ENCODE measurements at regions not wholly inside any gene's neighbourhood (a gene's known extent, or its start where the extent isn't known, plus 50 kb on each side); places are given as distances from the start of the nearest gene placed in this dataset.

DNA sequence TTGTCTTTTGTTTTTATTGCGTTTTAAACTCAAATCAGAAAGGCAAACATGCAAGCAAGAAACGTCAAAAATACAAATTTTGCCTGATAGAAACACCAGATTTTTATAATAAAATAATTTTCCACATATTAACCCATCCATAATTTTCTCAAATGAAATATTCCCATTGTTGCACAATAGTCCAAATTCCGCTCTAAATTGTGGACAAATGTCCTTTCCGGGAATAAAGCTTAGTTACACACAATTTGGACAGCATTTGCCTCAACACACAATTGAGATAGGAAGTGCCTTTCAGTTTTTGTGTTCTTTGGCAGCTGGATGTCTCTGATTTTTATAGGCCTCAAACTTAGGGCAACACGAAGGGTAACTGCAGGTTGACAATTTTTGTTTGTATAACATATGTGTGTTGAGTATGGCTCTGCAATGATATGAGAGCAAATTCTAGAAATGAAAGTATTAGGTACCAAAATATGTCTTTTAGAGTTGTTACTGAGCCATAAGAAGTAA is 105.8 kb downstream of the DIO2 start:
- no peak overlapping the region for H3K4ac ChIP-seq (ENCODE audit: low read depth in 1 of 2, low read length in 2 of 2)
- no peak overlapping the region for H2BK120ac ChIP-seq (ENCODE audit: low read depth, low read length)
- no peak overlapping the region for H4K8ac ChIP-seq (ENCODE audit: low read length)
- DNase-seq = no peak
- H3K9me3 ChIP-seq (ENCODE audit: control insufficient read depth, low read length) = no peaks in the 10 kb centered on the region
- WGBS = 72% methylated on average over 5 of the region's 5 CpGs
- no peak overlapping the region for H3K9ac ChIP-seq (ENCODE audit: low read length)
- H3K14ac ChIP-seq (ENCODE audit: low read length in 2 of 2) = no peak overlapping the region
- H3K27me3 ChIP-seq (ENCODE audit: control insufficient read depth in 1 of 2, insufficient read depth in 1 of 2, low read length in 2 of 2) = no peaks in the 10 kb centered on the region
- no peak overlapping the region for H3K27ac ChIP-seq (ENCODE audit: low read length, poor library complexity, severe bottlenecking)
- H4K91ac ChIP-seq (ENCODE audit: low read length) = no peak overlapping the region
- no peak overlapping the region for H3K23ac ChIP-seq (ENCODE audit: low read length in 2 of 2)
- no peak overlapping the region for H2BK12ac ChIP-seq (ENCODE audit: low read length in 2 of 2)
- H3K4me3 ChIP-seq (ENCODE audit: insufficient read depth in 1 of 2, low read depth in 1 of 2, low read length in 2 of 2) = no peak overlapping the region
- H3K18ac ChIP-seq (ENCODE audit: low read depth in 1 of 2, low read length in 2 of 2) = no peak overlapping the region
- H3K79me1 ChIP-seq (replicated peaks; ENCODE audit: low read length, poor library complexity, severe bottlenecking) = no peaks in the 10 kb centered on the region
- H3K36me3 ChIP-seq (ENCODE audit: control insufficient read depth in 1 of 2, insufficient read depth in 2 of 2, low read depth in 1 of 2, low read length in 2 of 2) = no peaks in the 10 kb centered on the region
- H2AK5ac ChIP-seq (ENCODE audit: low read length, severe bottlenecking) = no peak overlapping the region
- H3K4me1 ChIP-seq (ENCODE audit: control insufficient read depth, insufficient read depth, low read depth, low read length) = no peaks in the 10 kb centered on the region
- no peak overlapping the region for H2BK5ac ChIP-seq (ENCODE audit: low read depth, low read length, poor library complexity, severe bottlenecking)
- H3K4me2 ChIP-seq (ENCODE audit: low read length, poor library complexity, severe bottlenecking) = no peak overlapping the region
- H2BK15ac ChIP-seq (ENCODE audit: low read depth, poor library complexity, severe bottlenecking) = no peak overlapping the region
- H2AFZ ChIP-seq (ENCODE audit: low read depth, low read length) = no peak overlapping the region

DNA sequence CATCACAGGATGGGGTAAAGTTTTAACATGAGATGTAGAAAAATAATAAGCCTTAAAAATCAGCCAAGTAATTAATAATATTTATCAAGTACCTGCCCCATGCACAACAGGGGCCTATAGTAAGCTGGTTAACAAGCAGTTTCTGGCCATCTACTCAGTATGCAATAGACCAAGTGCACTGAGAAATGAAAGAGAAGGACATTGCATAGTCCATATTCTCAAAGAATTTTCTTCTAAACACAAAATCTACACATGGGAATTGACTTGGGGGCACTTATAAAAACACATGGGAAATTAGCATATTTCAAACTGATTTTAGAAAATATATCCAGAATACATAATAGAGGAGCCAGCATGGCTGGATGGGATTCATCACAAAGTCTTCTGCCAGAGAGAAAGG is 109.5 kb downstream of the DIO2 start:
- Histone ChIP-seq H3K27me3 (ENCODE audit: control insufficient read depth in 1 of 2, insufficient read depth in 1 of 2, low read length in 2 of 2) (no peaks in the 10 kb centered on the region), H3K14ac (ENCODE audit: low read length in 2 of 2) (no peak overlapping the region), H2AK5ac (ENCODE audit: low read length, severe bottlenecking) (no peak overlapping the region), H2AFZ (ENCODE audit: low read depth, low read length) (no peak overlapping the region), H3K36me3 (ENCODE audit: control insufficient read depth in 1 of 2, insufficient read depth in 2 of 2, low read depth in 1 of 2, low read length in 2 of 2) (no peaks in the 10 kb centered on the region), H2BK12ac (ENCODE audit: low read length in 2 of 2) (no peak overlapping the region), H4K8ac (ENCODE audit: low read length) (no peak overlapping the region), H4K91ac (ENCODE audit: low read length) (no peak overlapping the region), H3K27ac (ENCODE audit: low read length, poor library complexity, severe bottlenecking) (no peak overlapping the region), H3K4ac (ENCODE audit: low read depth in 1 of 2, low read length in 2 of 2) (no peak overlapping the region), H3K23ac (ENCODE audit: low read length in 2 of 2) (no peak overlapping the region), H3K79me1 (replicated peaks; ENCODE audit: low read length, poor library complexity, severe bottlenecking) (no peaks in the 10 kb centered on the region), H2BK15ac (ENCODE audit: low read depth, poor library complexity, severe bottlenecking) (no peak overlapping the region), H3K4me2 (ENCODE audit: low read length, poor library complexity, severe bottlenecking) (no peak overlapping the region), H3K4me3 (ENCODE audit: insufficient read depth in 1 of 2, low read depth in 1 of 2, low read length in 2 of 2) (no peak overlapping the region), H3K18ac (ENCODE audit: low read depth in 1 of 2, low read length in 2 of 2) (no peak overlapping the region), H2BK5ac (ENCODE audit: low read depth, low read length, poor library complexity, severe bottlenecking) (no peak overlapping the region), H3K4me1 (ENCODE audit: control insufficient read depth, insufficient read depth, low read depth, low read length) (no peaks in the 10 kb centered on the region), H2BK120ac (ENCODE audit: low read depth, low read length) (no peak overlapping the region), H3K9me3 (ENCODE audit: control insufficient read depth, low read length) (no peaks in the 10 kb centered on the region), H3K9ac (ENCODE audit: low read length) (no peak overlapping the region)
- DNase-seq = no peak

DNA sequence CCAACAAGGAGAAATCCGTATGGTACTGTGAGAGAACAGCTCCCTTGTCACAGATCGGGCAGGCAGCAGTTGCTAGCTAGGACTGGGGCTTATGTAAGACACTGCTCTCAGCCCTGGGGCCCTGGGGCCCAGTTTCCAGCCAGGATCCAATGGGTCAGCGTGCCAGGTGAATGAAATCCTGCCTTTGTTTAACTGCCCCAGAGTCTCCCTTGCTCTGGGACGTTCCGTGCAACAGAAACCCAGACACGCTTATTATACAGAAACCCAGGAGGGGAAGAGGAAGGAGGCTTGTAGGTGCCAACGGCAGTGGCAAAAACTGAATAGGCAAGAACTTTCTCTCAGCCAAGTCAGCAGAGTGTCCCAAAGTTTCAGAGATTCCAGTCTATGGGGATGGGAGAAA is 110.6 kb downstream of the DIO2 start:
- no peak for DNase-seq
- no peaks in the 10 kb centered on the region for H3K36me3 ChIP-seq (ENCODE audit: control insufficient read depth in 1 of 2, insufficient read depth in 2 of 2, low read depth in 1 of 2, low read length in 2 of 2)
- H3K27ac ChIP-seq (ENCODE audit: low read length, poor library complexity, severe bottlenecking) = no peak overlapping the region
- no peak overlapping the region for H2AFZ ChIP-seq (ENCODE audit: low read depth, low read length)
- H3K4me3 ChIP-seq (ENCODE audit: insufficient read depth in 1 of 2, low read depth in 1 of 2, low read length in 2 of 2) = no peak overlapping the region
- no peak overlapping the region for H3K18ac ChIP-seq (ENCODE audit: low read depth in 1 of 2, low read length in 2 of 2)
- 89% methylated on average over 6 of the region's 7 CpGs for WGBS
- H4K91ac ChIP-seq (ENCODE audit: low read length) = no peak overlapping the region
- no peak overlapping the region for H3K4me2 ChIP-seq (ENCODE audit: low read length, poor library complexity, severe bottlenecking)
- no peak overlapping the region for H3K4ac ChIP-seq (ENCODE audit: low read depth in 1 of 2, low read length in 2 of 2)
- no peak overlapping the region for H2AK5ac ChIP-seq (ENCODE audit: low read length, severe bottlenecking)
- no peak overlapping the region for H3K9ac ChIP-seq (ENCODE audit: low read length)
- H2BK12ac ChIP-seq (ENCODE audit: low read length in 2 of 2) = no peak overlapping the region
- no peak overlapping the region for H2BK5ac ChIP-seq (ENCODE audit: low read depth, low read length, poor library complexity, severe bottlenecking)
- no peaks in the 10 kb centered on the region for H3K27me3 ChIP-seq (ENCODE audit: control insufficient read depth in 1 of 2, insufficient read depth in 1 of 2, low read length in 2 of 2)
- no peak overlapping the region for H2BK120ac ChIP-seq (ENCODE audit: low read depth, low read length)
- no peak overlapping the region for H2BK15ac ChIP-seq (ENCODE audit: low read depth, poor library complexity, severe bottlenecking)
- no peak overlapping the region for H4K8ac ChIP-seq (ENCODE audit: low read length)
- H3K4me1 ChIP-seq (ENCODE audit: control insufficient read depth, insufficient read depth, low read depth, low read length) = no peaks in the 10 kb centered on the region
- no peaks in the 10 kb centered on the region for H3K79me1 ChIP-seq (replicated peaks; ENCODE audit: low read length, poor library complexity, severe bottlenecking)
- H3K14ac ChIP-seq (ENCODE audit: low read length in 2 of 2) = no peak overlapping the region
- H3K23ac ChIP-seq (ENCODE audit: low read length in 2 of 2) = no peak overlapping the region
- H3K9me3 ChIP-seq (ENCODE audit: control insufficient read depth, low read length) = no peaks in the 10 kb centered on the region

DNA sequence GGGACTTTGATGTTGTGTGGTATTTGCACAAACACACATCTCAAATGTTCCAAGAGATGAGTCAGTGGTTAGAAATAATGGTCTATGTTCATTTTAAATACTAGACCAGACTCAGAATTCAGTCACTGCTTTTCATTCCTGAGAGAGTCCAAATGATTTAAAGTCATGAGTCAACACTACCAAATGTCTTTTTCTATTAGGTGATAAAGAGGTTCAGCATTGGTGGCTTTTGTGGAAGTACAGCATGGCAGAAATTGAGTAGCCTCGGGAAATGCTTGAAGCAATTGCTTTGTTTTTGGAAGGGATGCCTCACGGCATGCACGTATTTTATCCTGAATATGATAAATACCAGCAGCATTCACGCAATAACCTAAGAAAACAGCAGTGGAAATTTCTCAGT is 115.7 kb downstream of the DIO2 start:
- Histone ChIP-seq H2BK15ac (ENCODE audit: low read depth, poor library complexity, severe bottlenecking) (no peak overlapping the region), H3K79me1 (replicated peaks; ENCODE audit: low read length, poor library complexity, severe bottlenecking) (no peaks in the 10 kb centered on the region), H2BK12ac (ENCODE audit: low read length in 2 of 2) (no peak overlapping the region), H2BK120ac (ENCODE audit: low read depth, low read length) (no peak overlapping the region), H3K9me3 (ENCODE audit: control insufficient read depth, low read length) (no peaks in the 10 kb centered on the region), H3K4me2 (ENCODE audit: low read length, poor library complexity, severe bottlenecking) (no peak overlapping the region), H3K4ac (ENCODE audit: low read depth in 1 of 2, low read length in 2 of 2) (no peak overlapping the region), H3K36me3 (ENCODE audit: control insufficient read depth in 1 of 2, insufficient read depth in 2 of 2, low read depth in 1 of 2, low read length in 2 of 2) (no peaks in the 10 kb centered on the region), H3K9ac (ENCODE audit: low read length) (no peak overlapping the region), H3K4me1 (ENCODE audit: control insufficient read depth, insufficient read depth, low read depth, low read length) (no peaks in the 10 kb centered on the region), H2BK5ac (ENCODE audit: low read depth, low read length, poor library complexity, severe bottlenecking) (no peak overlapping the region), H4K8ac (ENCODE audit: low read length) (no peak overlapping the region), H2AK5ac (ENCODE audit: low read length, severe bottlenecking) (no peak overlapping the region), H3K27me3 (ENCODE audit: control insufficient read depth in 1 of 2, insufficient read depth in 1 of 2, low read length in 2 of 2) (no peaks in the 10 kb centered on the region), H3K23ac (ENCODE audit: low read length in 2 of 2) (no peak overlapping the region), H2AFZ (ENCODE audit: low read depth, low read length) (no peak overlapping the region), H4K91ac (ENCODE audit: low read length) (no peak overlapping the region), H3K4me3 (ENCODE audit: insufficient read depth in 1 of 2, low read depth in 1 of 2, low read length in 2 of 2) (no peak overlapping the region), H3K14ac (ENCODE audit: low read length in 2 of 2) (no peak overlapping the region), H3K27ac (ENCODE audit: low read length, poor library complexity, severe bottlenecking) (no peak overlapping the region), H3K18ac (ENCODE audit: low read depth in 1 of 2, low read length in 2 of 2) (no peak overlapping the region)
- DNase-seq = peak; percentile 15
- 79% methylated on average over 4 of the region's 4 CpGs for WGBS
